Epithelial cell of proximal tubule (primary cell): ENCODE measurements at regions not wholly inside any gene's neighbourhood (a gene's known extent, or its start where the extent isn't known, plus 50 kb on each side); places are given as distances from the start of the nearest gene placed in this dataset.
"Not testable (repeated sequence)": the region's sequence is repeated elsewhere in the genome, so short reads cannot be mapped to it uniquely, and the experiment has no call there.

Experiments used
- DNase-seq: peaks from one replicate; pipeline ENCODE4 v3.0.0-alpha.2; 2011; ENCODE audit warnings: low read depth
- H3K4me3 ChIP-seq: 2 replicates; pipeline ENCODE4 v1.5.1; 2011; ENCODE audit warnings: low read depth, mild to moderate bottlenecking, low read length
- TF ChIP-seq, protein P1 (sequence below): conservative IDR thresholded peaks from 2 replicates; pipeline ENCODE4 v1.5.1; 2012; ENCODE audit warnings: low read depth, mild to moderate bottlenecking, low read length

- TF ChIP-seq, protein P1, sequence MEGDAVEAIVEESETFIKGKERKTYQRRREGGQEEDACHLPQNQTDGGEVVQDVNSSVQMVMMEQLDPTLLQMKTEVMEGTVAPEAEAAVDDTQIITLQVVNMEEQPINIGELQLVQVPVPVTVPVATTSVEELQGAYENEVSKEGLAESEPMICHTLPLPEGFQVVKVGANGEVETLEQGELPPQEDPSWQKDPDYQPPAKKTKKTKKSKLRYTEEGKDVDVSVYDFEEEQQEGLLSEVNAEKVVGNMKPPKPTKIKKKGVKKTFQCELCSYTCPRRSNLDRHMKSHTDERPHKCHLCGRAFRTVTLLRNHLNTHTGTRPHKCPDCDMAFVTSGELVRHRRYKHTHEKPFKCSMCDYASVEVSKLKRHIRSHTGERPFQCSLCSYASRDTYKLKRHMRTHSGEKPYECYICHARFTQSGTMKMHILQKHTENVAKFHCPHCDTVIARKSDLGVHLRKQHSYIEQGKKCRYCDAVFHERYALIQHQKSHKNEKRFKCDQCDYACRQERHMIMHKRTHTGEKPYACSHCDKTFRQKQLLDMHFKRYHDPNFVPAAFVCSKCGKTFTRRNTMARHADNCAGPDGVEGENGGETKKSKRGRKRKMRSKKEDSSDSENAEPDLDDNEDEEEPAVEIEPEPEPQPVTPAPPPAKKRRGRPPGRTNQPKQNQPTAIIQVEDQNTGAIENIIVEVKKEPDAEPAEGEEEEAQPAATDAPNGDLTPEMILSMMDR = peak; percentile 78
- DNase-seq = no peak
- no peak overlapping the region for H3K4me3 ChIP-seq
Observed at GRCh38 chr4:188781655-188782054, 642.4 kb downstream of the TRIML1 start.

GRCh38 chr4:188783175-188783574 lies 643.9 kb downstream of the TRIML1 start:
- no peak overlapping the region for H3K4me3 ChIP-seq
- DNase-seq = no peak
- TF ChIP-seq, protein P1 = no peak

- no peak overlapping the region for H3K4me3 ChIP-seq
- TF ChIP-seq, protein P1 = no peak
- DNase-seq = no peak
Observed at GRCh38 chr4:188783606-188784160, 644.4 kb downstream of the TRIML1 start.

DNA sequence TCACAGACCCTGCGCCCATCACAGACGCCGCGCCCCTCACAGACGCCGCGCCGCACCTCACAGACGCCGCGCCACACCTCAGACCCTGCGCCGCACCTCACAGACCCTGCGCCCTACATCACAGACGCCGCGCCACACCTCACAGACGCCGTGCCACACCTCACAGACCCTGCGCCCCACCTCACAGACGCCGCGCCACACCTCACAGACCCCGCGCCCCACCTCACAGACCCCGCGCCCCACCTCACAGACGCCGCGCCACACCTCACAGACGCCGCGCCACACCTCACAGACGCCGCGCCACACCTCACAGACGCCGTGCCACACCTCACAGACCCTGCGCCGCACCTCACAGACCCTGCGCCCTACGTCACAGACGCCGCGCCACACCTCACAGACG lies 657.4 kb downstream of the TRIML1 start:
- not testable (repeated sequence) for DNase-seq, H3K4me3 ChIP-seq

DNA sequence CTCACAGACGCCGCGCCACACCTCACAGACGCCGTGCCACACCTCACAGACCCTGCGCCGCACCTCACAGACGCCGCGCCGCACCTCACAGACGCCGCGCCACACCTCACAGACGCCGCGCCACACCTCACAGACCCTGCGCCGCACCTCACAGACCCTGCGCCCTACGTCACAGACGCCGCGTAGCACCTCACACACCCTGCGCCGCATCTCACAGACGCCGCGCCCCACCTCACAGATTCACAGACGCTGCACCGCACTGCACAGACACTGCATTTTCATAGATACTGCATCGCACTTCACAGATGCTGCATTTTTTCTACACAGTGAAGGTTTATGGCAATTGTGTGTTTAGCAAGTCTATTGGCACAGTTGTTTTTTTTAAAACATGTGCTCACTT lies 657.8 kb downstream of the TRIML1 start:
- H3K4me3 ChIP-seq, DNase-seq: not testable (repeated sequence)

DNA sequence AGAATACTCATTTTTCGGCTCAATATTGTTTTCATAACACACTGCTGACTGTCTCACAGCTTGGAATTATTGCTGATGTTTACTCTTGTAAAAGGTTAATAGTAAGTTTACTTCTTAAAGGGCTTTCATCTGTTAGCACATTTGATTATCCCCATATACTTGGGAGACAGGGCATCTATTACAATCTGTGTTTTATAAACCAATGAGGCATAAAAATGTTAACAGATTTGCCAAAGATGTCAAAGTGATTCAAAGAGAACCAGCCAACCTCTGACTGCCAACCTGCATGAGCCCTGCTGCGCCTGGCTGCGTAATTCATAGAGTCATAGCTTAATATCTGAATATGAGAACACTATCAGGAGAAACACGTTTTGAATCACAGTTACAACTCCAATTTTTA lies 665.6 kb downstream of the TRIML1 start:
- no peak overlapping the region for H3K4me3 ChIP-seq
- DNase-seq = no peak
- TF ChIP-seq, protein P1 = no peak

DNA sequence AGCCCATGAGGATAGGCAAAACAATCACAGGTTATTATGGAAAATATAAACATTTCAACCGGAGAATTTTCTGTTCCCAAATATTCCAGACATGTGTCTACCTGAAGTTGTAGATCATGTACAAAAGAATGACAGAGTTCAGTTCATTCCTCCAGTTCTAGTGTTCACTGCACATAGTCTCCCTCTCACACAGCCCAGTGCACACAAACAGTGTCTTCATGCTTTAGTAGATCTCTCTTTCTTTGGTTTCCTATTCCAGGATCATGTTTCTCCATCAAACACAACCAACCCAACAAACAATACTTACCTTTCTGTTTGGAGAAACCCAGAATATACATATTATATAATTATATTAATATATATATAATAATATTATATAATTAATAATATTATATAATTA lies 671.9 kb downstream of the TRIML1 start:
- H3K4me3 ChIP-seq = no peak overlapping the region
- TF ChIP-seq, protein P1 = no peak
- no peak for DNase-seq

DNA sequence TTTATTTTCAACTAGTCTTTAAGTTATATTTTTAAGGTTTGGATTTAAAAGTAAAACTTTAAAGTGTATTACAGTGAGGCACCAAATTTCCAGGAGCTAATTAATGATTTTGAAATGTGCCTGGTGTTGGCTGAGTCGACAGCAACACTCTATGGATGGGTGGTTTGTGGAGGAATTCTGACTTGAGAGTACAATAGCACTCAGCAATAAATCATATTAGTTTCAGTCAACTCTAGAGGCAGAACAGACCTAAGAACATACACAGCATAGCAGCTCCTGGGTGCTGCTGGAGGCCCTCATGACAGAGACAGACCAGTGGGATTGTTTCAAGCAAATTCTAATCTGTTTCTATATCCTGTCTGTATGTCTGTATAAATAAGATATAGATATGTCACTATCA lies 673.4 kb downstream of the TRIML1 start:
- no peak overlapping the region for H3K4me3 ChIP-seq
- TF ChIP-seq, protein P1 = no peak
- DNase-seq = no peak
